ENCODE measurements at regions not wholly inside any gene's neighbourhood (a gene's known extent, or its start where the extent isn't known, plus 50 kb on each side); places are given as distances from the start of the nearest gene placed in this dataset.

DNA sequence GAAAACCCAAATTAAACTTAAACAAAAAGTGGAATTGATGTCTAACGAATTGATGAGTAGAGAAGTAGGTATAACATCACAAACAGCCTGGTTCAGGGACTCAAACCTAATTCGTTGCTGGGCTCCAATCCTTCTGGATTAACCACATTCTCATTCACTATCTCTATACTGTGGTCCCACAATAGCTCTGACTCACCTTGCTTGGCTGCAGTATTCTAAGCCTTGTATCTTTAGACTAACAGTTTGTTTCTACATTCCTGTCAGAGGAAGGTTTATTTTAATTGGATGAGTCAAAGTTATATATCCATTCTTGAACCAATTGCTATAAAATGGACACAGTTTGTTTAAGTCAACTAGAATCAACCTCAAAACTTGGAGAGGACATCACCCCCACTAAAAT is 530.5 kb upstream of the PTCHD4 start:
- TF ChIP-seq, protein P1, sequence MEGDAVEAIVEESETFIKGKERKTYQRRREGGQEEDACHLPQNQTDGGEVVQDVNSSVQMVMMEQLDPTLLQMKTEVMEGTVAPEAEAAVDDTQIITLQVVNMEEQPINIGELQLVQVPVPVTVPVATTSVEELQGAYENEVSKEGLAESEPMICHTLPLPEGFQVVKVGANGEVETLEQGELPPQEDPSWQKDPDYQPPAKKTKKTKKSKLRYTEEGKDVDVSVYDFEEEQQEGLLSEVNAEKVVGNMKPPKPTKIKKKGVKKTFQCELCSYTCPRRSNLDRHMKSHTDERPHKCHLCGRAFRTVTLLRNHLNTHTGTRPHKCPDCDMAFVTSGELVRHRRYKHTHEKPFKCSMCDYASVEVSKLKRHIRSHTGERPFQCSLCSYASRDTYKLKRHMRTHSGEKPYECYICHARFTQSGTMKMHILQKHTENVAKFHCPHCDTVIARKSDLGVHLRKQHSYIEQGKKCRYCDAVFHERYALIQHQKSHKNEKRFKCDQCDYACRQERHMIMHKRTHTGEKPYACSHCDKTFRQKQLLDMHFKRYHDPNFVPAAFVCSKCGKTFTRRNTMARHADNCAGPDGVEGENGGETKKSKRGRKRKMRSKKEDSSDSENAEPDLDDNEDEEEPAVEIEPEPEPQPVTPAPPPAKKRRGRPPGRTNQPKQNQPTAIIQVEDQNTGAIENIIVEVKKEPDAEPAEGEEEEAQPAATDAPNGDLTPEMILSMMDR (conservative IDR thresholded peaks at IDR 0.05 in 1 of 2, IDR thresholded peaks at IDR 0.05 in 1 of 2; ENCODE audit: extremely low read depth in 1 of 2, insufficient read depth in 1 of 2, low read depth in 1 of 2, low read length in 2 of 2), result no peak
- no peak for TF ChIP-seq EZH2 (IDR thresholded peaks at IDR 0.05; ENCODE audit: borderline replicate concordance, low read length)

Measured in mammary epithelial cell (primary cell).